A549 (cell line): ENCODE measurements at regions not wholly inside any gene's neighbourhood (a gene's known extent, or its start where the extent isn't known, plus 50 kb on each side); places are given as distances from the start of the nearest gene placed in this dataset.

Experiments used
- ATAC-seq, 2 experiments: fragments of 200-7000 bp in 1 of 2; fragments of >200 bp in 1 of 2; cut with Nextera tagmentation in 1 of 2; cut with Tn5 transposase in 1 of 2; 3 replicates each; pipeline versions ENCODE4 v1.8.0 to v1.9.1; 2018 to 2020; ENCODE audit warnings: mild to moderate bottlenecking in 1 of 2, moderate library complexity in 1 of 2
- CTCF ChIA-PET: fragments of 300-600 bp; sonication (Branson Sonifier 250); formaldehyde crosslinking; extraction: SDS; loops from one replicate; lab custom pipeline; 2021; ENCODE audit warnings: antibody characterized with exemption, inconsistent platforms; lab: Yijun Ruan, JAX
- POLR2A ChIA-PET: fragments of 350-600 bp; formaldehyde crosslinking; extraction: SDS; loops from one replicate; lab custom pipeline; 2021; ENCODE audit warnings: antibody characterized with exemption, inconsistent platforms; lab: Yijun Ruan, JAX
- DNase-seq, 2 experiments: peaks; one replicate each; pipeline versions ENCODE4 v3.0.0 to v3.0.0-alpha.2; 2011 to 2016; ENCODE audit warnings: low read depth in 1 of 2, low spot score in 1 of 2
- FAIRE-seq: peaks from 2 replicates; lab custom pipeline; 2011; peaks lifted over from hg19 to GRCh38; lab: Jason Lieb, UNC
- H3K27ac ChIP-seq, 2 experiments: fragments of >200 bp; sonication (Bioruptor Twin); formaldehyde crosslinking; 3 replicates each; pipeline ENCODE4 v1.5.1; 2016 to 2017
- H3K4me1 ChIP-seq: fragments of >200 bp; sonication (Bioruptor Twin); formaldehyde crosslinking; 3 replicates; pipeline ENCODE4 v1.6.1; 2016
- H3K4me2 ChIP-seq: fragments of >200 bp; sonication (Bioruptor Twin); formaldehyde crosslinking; 3 replicates; pipeline ENCODE4 v1.6.1; 2016
- H3K4me3 ChIP-seq: fragments of >200 bp; sonication (Bioruptor Twin); formaldehyde crosslinking; 3 replicates; pipeline ENCODE4 v1.5.1; 2016
- H3K9me3 ChIP-seq: fragments of >200 bp; sonication (Bioruptor Twin); formaldehyde crosslinking; 3 replicates; pipeline ENCODE4 v1.6.1; 2016
- EHMT2 ChIP-seq: fragments of 200-600 bp; sonication (generic); IDR thresholded peaks from 2 replicates; pipeline ENCODE4 v1.6.1; 2016; ENCODE audit warnings: antibody characterized with exemption, low read depth, mild to moderate bottlenecking, moderate library complexity
- EP300 ChIP-seq, 2 experiments: fragments of >200 bp; sonication (Bioruptor Twin); formaldehyde crosslinking; IDR thresholded peaks; 2 replicates in 1 of 2; 3 replicates in 1 of 2; pipeline ENCODE4 v1.6.1; 2016 to 2017
- ESRRA ChIP-seq: fragments of 150-350 bp; IDR thresholded peaks from 2 replicates; pipeline ENCODE4 v1.6.1; 2014; ENCODE audit warnings: mild to moderate bottlenecking, low read length, borderline replicate concordance
- GATA3 ChIP-seq: IDR thresholded peaks from 2 replicates; pipeline ENCODE4 v1.6.1; 2012; ENCODE audit warnings: borderline replicate concordance
- HES2 ChIP-seq: fragments of >200 bp; sonication (Bioruptor Twin); formaldehyde crosslinking; IDR thresholded peaks from 2 replicates; pipeline ENCODE4 v1.6.1; 2016
- HOXB13 ChIP-seq: fragments of 250-450 bp; sonication (Bioruptor Pico); IDR thresholded peaks from 2 replicates; pipeline ENCODE4 v1.5.0; 2020; ENCODE audit warnings: low read depth, mild to moderate bottlenecking, moderate library complexity
- JUN ChIP-seq, 2 experiments: fragments of >200 bp; sonication (Bioruptor Twin); formaldehyde crosslinking; IDR thresholded peaks; 2 replicates in 1 of 2; 3 replicates in 1 of 2; pipeline ENCODE4 v1.6.1; 2016 to 2017
- KDM1A ChIP-seq: fragments of 200-600 bp; sonication (generic); IDR thresholded peaks from 2 replicates; pipeline ENCODE4 v1.6.1; 2016; ENCODE audit warnings: low read depth, mild to moderate bottlenecking
- MAFK ChIP-seq: fragments of 450-650 bp; IDR thresholded peaks from 2 replicates; pipeline ENCODE4 v1.6.1; 2014; ENCODE audit not compliant: partially characterized antibody
- NFE2L2 ChIP-seq: fragments of 150-350 bp; conservative IDR thresholded peaks from 2 replicates; pipeline ENCODE4 v1.6.1; 2014; ENCODE audit warnings: low read length
- PBX3 ChIP-seq: IDR thresholded peaks from 2 replicates; pipeline ENCODE4 v1.6.1; 2012
- POLR2AphosphoS2 ChIP-seq: conservative IDR thresholded peaks from 2 replicates; pipeline ENCODE4 v1.6.1; 2012; ENCODE audit warnings: low read length, improper control_type of control experiment, inconsistent platforms
- RARB ChIP-seq: fragments of 250-450 bp; sonication (Bioruptor Pico); IDR thresholded peaks from 2 replicates; pipeline ENCODE4 v1.8.0; 2021; ENCODE audit warnings: mild to moderate bottlenecking, moderate library complexity
- RNF2 ChIP-seq: fragments of 200-600 bp; sonication (generic); IDR thresholded peaks from 2 replicates; pipeline ENCODE4 v1.6.1; 2016; ENCODE audit warnings: low read depth, mild to moderate bottlenecking, antibody characterized with exemption, moderate library complexity, borderline replicate concordance
- TP53 ChIP-seq: fragments of 250-450 bp; sonication (Bioruptor Pico); IDR thresholded peaks from 2 replicates; pipeline ENCODE4 v1.5.0; 2021; ENCODE audit warnings: mild to moderate bottlenecking, moderate library complexity
- WGBS: methylation state at CpG from one replicate; pipeline ENCODE4 v1.1.6; 2017; ENCODE audit errors: missing lambda C conversion rate; 5-methylcytosine and 5-hydroxymethylcytosine counted together
- TF ChIP-seq, protein P1 (sequence below): fragments of 250-450 bp; sonication (Bioruptor Pico); IDR thresholded peaks from 2 replicates; pipeline ENCODE4 v1.5.0; 2020; ENCODE audit warnings: low read depth, mild to moderate bottlenecking, moderate library complexity
- TF ChIP-seq, protein P2 (sequence below): fragments of 150-350 bp; IDR thresholded peaks from 2 replicates; pipeline ENCODE4 v1.6.1; 2014; ENCODE audit warnings: low read depth, mild to moderate bottlenecking, low read length
- TF ChIP-seq, protein P3 (sequence below): fragments of >200 bp; sonication (Bioruptor Twin); formaldehyde crosslinking; IDR thresholded peaks from 3 replicates; pipeline ENCODE4 v1.5.1; 2016

- no peaks in the 10 kb centered on the region for H3K4me1 ChIP-seq
- ChIA-PET CTCF (no interaction called here), POLR2A (no interaction called here)
- WGBS: 81% methylated on average over 9 of the region's 11 CpGs
- no peak overlapping the region for H3K27ac ChIP-seq
- TF ChIP-seq JUN (IDR thresholded peaks at IDR 0.05) (no peak), RARB (CRISPR knock-in tag) (no peak)
- DNase-seq: no peak
- H3K9me3 ChIP-seq: no peaks in the 10 kb centered on the region
- no peak overlapping the region for H3K4me2 ChIP-seq
- no peak overlapping the region for H3K4me3 ChIP-seq
- FAIRE-seq: no peak
- no peak for ATAC-seq
These were observed 146.7 kb upstream of the COL5A1 start for GRCh38 chr9:134494905-134495304.

DNA sequence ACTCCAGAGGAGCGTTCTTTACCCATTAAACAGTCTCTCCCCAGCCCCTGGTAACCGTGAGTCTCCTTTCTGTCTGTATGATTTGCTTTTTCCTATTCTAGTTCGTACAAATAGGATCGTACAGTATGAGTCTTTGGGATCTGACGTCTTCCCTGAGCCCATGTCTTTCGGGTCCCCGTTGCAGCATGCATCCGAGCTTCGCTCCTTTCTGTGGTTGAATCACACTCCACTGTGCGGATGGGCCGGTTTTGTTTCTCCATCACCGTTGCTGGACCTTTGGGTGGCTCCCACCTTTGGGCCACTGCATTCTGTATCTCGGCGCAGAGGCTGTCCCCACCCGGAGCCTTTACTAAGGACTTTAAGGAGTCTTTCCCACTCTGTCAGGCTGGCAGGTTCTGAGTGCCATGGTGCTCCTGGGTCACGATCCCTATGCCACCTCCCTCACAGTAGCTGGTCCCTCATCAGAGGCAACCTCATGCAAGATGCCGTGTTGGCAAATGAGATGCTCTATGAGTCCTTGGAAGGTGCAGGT is 145.7 kb upstream of the COL5A1 start:
- Histone ChIP-seq H3K4me1 (no peaks in the 10 kb centered on the region), H3K4me3 (no peak overlapping the region), H3K27ac (no peak overlapping the region)
- 85% methylated on average over 16 of the region's 17 CpGs for WGBS
- FAIRE-seq (no peak), DNase-seq (no peak)
- TF ChIP-seq HOXB13 (CRISPR knock-in tag) (no peak), EP300 (IDR thresholded peaks at IDR 0.05) (no peak), EHMT2 (no peak), GATA3 (no peak), ESRRA (no peak), PBX3 (no peak), JUN (IDR thresholded peaks at IDR 0.05) (no peak), POLR2AphosphoS2 (no peak), HES2 (no peak), NFE2L2 (no peak), KDM1A (no peak), MAFK (no peak), RNF2 (no peak), TP53 (CRISPR knock-in tag) (no peak)
- TF ChIP-seq, protein P1, sequence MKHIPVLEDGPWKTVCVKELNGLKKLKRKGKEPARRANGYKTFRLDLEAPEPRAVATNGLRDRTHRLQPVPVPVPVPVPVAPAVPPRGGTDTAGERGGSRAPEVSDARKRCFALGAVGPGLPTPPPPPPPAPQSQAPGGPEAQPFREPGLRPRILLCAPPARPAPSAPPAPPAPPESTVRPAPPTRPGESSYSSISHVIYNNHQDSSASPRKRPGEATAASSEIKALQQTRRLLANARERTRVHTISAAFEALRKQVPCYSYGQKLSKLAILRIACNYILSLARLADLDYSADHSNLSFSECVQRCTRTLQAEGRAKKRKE: no peak
- TF ChIP-seq, protein P2, sequence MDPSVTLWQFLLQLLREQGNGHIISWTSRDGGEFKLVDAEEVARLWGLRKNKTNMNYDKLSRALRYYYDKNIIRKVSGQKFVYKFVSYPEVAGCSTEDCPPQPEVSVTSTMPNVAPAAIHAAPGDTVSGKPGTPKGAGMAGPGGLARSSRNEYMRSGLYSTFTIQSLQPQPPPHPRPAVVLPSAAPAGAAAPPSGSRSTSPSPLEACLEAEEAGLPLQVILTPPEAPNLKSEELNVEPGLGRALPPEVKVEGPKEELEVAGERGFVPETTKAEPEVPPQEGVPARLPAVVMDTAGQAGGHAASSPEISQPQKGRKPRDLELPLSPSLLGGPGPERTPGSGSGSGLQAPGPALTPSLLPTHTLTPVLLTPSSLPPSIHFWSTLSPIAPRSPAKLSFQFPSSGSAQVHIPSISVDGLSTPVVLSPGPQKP: no peak
- TF ChIP-seq, protein P3, sequence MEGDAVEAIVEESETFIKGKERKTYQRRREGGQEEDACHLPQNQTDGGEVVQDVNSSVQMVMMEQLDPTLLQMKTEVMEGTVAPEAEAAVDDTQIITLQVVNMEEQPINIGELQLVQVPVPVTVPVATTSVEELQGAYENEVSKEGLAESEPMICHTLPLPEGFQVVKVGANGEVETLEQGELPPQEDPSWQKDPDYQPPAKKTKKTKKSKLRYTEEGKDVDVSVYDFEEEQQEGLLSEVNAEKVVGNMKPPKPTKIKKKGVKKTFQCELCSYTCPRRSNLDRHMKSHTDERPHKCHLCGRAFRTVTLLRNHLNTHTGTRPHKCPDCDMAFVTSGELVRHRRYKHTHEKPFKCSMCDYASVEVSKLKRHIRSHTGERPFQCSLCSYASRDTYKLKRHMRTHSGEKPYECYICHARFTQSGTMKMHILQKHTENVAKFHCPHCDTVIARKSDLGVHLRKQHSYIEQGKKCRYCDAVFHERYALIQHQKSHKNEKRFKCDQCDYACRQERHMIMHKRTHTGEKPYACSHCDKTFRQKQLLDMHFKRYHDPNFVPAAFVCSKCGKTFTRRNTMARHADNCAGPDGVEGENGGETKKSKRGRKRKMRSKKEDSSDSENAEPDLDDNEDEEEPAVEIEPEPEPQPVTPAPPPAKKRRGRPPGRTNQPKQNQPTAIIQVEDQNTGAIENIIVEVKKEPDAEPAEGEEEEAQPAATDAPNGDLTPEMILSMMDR: no peak
- TF ChIP-seq, all 56 proteins: peak for 0
- no peak for ATAC-seq
- CTCF ChIA-PET: interaction anchor here (0.6 kb wide), 1 partner anchor 88 kb away, joined by 3 read pairs; no protein-coding TSS in a partner anchor
- peaks cover 4% of the 10 kb centered on the region; the same call in 2 of the 3 replicates for H3K9me3 ChIP-seq
- H3K4me2 ChIP-seq: no peak overlapping the region
- POLR2A ChIA-PET: no interaction called here
